Stimulated activated CD4-positive, alpha-beta T cell treated with anti-CD3 and anti-CD28 coated beads, Interleukin-2, amount 100 ng/mL, for 24 hours (primary cell): ENCODE measurements at regions not wholly inside any gene's neighbourhood (a gene's known extent, or its start where the extent isn't known, plus 50 kb on each side); places are given as distances from the start of the nearest gene placed in this dataset.

Source experiments
- DNase-seq, 2 donors: peaks; one replicate each; pipeline ENCODE4 v3.0.0-alpha.2; 2020

DNA sequence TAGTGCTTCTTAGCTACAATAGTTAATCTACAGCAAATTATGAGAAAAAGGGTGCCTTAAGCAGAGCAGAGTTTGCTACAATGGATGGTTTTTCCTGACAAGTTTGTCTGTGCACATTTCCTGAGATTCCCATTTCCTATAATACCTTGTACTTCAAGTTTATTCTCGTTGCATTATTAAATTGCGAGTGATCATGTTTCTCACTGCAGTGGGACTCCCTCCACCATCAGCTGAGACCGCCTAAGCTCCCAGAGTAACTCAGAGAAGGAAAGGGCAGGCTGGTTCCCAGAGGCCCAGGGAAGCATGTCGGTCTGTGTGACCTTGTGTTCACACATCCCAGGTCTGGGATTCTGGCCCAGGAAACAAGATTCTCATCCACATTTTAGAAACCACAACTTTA is 162.1 kb downstream of the ARL4C start:
- no peak for DNase-seq

DNA sequence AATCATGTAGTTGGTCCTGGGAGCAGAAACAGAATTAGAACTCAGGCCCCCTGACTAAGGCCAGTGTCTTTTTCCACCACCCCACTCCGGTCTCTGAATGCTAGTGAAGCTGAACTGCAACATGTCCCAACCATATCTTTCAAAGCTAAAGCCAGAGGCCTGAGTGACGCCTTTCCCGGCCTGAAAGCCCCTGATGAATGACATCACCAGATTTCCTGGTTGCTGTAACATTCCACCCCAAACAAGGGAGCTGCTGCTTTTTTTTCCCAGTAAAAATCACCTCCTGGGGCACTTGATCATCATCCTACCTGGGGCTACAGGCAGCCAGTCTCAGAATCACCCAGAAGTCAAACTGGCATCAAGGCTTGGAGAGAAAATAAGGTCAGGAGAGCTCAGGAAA is 162.7 kb downstream of the ARL4C start:
- DNase-seq = no peak

DNA sequence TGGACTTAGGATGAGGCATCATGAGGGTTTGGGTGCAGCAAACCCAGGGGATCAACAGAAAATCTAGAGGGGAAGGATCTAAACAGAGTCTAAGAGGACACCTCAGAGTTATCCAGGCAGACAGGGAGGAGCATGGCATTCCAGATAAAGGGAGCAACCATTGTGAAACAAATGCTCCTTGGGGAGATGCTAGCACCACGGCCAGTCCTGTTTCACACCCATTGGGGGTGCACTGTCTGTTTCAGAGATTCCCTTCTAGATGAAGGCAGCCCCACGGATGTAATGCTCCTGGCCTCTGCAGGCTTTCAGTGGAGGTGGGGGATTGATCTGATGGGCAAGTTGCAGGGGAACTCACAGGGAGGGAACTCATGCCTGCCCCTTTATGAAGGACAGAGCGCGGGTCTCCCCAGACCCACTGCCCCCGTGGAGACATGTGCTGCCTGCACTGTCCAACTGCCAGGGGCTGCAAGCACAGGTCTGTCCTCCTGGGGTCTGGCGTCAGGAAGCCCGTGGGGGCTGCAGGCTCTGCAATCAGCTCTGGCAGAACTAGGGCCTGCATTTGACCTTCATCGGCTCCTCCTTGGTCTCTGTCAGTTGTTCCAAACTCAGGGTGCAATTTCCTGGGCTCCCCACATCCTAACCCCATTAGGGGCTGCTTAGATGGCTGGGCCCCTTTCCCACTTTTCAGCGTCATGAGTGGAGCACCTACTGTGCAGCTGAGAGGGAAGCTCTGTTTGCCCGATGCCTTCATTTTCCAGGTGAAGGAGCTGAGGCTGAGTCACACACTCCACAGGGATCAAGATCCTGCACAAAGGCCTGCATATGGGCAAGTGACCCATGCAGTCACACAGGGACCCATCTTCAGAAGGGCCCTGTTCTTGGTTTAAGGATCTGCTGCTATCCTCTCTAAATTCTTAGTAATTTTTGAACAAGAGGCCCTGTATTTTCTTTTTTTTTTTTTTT is 163.4 kb downstream of the ARL4C start:
- DNase-seq = no peak

- DNase-seq = no peak
These were observed 164.9 kb downstream of the ARL4C start for GRCh38 chr2:234331966-234332365.

- no peak for DNase-seq
These were observed 165.3 kb downstream of the ARL4C start for GRCh38 chr2:234331566-234331965.

DNA sequence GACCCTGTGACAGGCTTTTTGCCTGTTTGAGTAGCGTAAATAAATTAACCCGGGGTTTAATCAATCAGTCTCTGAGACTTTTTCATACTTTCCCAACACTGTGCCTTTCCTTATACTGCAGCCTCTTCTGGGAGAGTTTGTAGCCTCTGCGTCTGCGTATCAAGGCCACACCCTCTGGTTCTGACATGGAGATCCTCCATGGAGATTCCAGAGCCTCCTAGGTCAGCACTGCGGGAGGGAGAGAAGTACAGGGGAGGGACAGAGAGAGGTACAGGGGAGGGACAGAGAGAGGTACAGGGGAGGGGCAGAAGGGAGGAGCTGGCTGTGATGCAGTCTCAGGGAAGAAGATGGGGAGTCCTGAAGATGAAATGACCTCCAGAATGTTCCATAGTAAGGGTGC is 166.0 kb downstream of the ARL4C start:
- no peak for DNase-seq

DNA sequence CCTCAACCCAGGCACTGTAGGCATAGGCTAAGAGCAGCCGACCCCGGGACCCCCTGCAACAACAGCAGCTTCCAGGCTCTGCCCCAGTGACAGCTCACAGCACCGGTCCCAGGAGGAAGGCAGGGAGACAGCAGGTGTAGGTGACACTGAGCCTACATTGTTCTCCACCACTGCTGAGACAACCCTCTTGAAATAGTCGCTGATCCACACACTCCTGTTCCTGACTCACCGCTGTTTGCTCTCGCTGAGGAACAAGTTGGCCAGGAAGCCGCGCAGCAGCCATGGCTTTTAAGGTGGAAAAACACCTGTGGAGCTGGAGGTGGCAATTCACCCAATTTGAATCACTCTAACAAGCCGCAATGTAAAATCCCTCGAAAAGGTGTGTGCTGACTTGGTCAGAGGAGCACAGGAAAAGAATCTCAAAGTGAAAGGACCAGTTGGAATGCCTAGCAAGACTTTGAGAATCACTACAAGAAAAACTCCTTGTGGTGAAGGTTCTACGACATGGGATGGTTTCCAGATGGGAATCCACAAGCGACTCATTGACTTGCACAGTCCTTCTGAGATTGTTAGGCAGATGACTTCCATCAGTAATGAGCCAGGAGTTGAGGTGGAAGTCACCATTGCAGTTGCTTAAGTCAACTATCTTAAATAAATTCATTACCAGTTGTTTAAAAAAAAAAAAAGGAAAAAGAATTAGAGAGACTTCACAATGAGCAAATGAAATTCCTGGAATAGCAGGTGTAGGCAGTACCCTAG is 167.5 kb downstream of the ARL4C start:
- no peak for DNase-seq

GRCh38 chr2:234328444-234328990 is 168.4 kb downstream of the ARL4C start:
- DNase-seq = no peak

DNA sequence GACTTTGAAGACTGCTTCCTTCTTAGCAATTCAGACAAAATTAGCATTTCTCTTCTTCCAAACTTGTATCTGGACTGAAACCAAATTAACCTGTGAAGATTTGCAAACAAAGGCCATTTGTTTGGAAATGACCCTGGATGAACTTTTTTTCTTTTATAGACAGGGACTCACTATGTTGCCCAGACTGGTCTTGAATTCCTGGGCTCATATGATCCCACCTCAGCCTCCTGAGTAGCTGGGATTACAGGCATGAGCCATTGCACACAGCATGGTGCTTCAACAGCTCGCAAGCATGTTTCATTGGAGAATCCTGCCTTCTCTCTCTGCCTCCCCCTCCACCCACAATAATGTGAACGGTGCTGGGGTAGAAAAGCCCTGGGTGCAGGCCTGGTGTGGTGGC is 170.2 kb downstream of the ARL4C start:
- DNase-seq = no peak

GRCh38 chr2:234324116-234324515 is 172.8 kb downstream of the ARL4C start:
- no peak for DNase-seq

DNA sequence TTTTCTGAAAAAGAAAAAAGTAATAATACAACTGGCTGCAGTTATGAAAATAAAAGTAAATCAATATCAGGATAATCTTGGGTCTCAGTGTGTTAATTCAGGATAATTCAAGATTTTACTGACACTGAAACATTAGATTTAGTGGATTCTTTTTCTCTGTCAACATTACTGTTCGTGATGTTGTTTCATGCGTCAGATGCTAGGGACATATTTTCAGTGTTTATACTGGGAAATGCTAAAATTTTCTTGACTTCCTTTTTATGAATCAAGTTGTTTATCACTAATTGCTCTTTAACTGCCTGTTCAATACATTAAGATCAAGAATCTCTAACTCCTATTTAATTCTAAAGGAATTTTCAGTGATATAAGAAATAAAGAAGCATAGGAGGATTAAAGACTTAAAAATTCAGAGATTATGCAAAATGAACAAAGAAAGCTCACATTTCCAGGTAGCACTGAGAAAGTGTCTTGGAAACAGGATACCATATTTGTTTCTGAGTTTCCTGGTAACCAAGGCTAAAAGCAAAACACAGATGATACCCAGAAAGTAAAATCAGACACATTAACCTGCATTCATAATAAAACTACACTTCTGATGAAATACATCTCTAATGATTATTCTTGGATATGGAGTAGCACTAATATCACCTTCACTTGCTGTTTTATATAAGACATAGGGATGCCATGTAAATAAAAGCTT is 174.0 kb downstream of the ARL4C start:
- DNase-seq = no peak

- no peak for DNase-seq
These were observed 176.8 kb downstream of the ARL4C start for GRCh38 chr2:234320066-234320465.

GRCh38 chr2:234318361-234318760 is 178.5 kb downstream of the ARL4C start:
- DNase-seq = no peak

GRCh38 chr2:234313558-234313957 is 183.3 kb downstream of the ARL4C start:
- DNase-seq = no peak

- DNase-seq = no peak
These were observed 186.7 kb downstream of the ARL4C start for GRCh38 chr2:234310166-234310565.

DNA sequence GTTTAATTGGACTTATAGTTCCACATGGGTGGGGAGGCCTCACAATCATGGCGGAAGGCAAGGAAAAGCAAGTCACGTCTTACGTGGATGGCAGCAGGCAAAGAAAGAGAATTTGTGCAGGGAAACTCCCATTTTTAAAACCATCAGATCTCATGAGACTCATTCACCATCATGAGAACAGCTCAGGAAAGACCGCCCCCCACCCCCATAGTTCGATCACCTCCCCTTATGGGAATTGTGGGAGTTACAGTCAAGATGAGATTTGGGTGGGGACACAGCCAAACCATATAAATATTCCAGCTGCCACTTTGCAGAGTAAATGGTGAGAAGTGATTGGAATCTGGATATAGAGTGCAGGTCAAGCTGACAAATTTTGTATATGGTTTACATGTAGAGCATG is 187.4 kb downstream of the ARL4C start:
- no peak for DNase-seq

DNA sequence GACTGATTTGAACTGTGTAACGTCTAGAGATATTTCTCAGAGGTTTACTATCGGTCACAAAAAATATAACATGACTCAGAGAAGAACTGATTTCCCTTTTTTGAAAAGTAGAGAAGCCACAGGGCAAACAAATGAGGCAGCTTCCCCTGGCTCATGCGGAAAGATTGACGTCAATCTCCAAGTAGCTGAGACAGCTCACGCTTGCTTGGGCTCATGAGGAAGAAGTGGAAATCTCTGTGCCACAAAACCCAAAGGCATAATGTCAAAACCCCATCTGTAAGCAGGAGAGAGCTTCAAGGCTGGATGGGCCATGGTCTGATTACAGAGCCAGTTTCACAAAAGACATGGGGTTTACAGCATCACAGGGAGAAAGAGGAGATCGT is 188.1 kb downstream of the ARL4C start:
- DNase-seq = peak; percentile 66 to 69

DNA sequence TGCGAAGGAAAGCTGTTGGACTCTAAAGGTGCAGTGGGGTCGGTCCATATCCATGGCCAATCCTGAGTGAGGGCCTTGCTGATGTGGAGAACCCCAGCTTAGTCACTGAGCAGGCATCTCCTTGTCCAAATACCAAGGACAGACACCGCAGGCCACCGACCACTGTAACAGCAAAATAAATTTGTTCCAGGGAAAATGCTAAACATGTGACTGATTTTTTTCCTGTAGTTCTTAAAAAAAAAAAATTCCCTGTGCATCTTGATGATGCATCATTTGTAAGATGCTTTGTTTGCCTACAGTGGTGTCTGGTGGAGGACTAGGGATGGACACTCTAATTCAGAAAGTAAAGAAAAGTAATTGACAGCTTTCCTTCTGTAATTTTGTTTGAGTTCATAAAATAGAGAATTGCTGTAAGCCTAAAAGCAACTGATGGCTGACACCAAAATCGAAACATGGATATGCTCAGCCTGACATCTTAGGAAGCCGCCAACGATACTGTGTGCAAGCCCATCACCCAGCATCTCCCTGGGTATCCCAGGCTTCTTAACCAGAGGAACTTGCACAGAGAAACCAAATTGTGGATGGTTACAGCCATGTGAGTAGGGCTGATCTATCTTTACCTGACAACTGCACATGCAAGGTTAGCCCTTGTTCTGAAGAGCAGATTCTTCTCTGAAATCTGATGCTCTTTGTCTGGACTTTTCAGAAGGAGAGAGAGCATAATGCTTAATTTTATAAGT is 188.6 kb downstream of the ARL4C start:
- no peak for DNase-seq

GRCh38 chr2:234307322-234307961 is 189.4 kb downstream of the ARL4C start:
- no peak for DNase-seq

GRCh38 chr2:234306426-234307173 is 190.3 kb downstream of the ARL4C start:
- DNase-seq = no peak

- DNase-seq = no peak
These were observed 191.0 kb downstream of the ARL4C start for GRCh38 chr2:234305846-234306245.
